HG02870 (cell line): ENCODE measurements at regions not wholly inside any gene's neighbourhood (a gene's known extent, or its start where the extent isn't known, plus 50 kb on each side); places are given as distances from the start of the nearest gene placed in this dataset.

Source experiments
- ATAC-seq: cut with Tn5 transposase; IDR thresholded peaks from one replicate; pipeline ENCODE4 v1.9.1; 2021; ENCODE audit warnings: mild to moderate bottlenecking, moderate library complexity; ENCODE audit not compliant: unreplicated experiment

GRCh38 chr1:99565606-99566289 lies 80.2 kb upstream of the PALMD start:
- ATAC-seq, result no peak

GRCh38 chr1:99566290-99567021 lies 79.5 kb upstream of the PALMD start:
- no peak for ATAC-seq

DNA sequence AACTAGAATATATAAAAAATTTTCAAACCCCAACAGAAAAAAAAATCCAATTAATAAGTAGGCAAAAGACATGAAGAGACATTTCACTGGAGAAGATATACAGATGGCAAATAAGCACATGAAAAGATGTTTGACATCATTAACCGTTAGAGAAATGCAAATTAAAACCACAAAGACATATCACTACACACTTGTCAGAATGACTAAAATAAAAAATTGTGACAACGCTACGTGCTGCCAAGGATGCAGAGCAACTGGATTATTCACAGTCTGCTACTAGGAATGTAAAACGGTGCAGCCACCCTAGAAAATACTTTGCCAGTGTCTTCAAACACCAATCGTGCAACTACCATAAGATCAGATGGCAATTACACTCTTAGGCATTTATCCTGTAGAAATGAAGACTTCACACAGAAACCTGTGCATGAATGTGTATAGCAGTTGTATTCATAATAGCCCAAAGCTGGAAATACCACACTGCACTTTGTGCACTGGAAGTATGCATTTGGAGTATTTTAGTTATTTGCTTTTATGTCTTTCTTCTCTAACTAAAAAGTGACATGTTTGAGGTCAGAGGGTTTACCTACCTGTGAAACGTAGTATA lies 75.3 kb upstream of the PALMD start:
- no peak for ATAC-seq

DNA sequence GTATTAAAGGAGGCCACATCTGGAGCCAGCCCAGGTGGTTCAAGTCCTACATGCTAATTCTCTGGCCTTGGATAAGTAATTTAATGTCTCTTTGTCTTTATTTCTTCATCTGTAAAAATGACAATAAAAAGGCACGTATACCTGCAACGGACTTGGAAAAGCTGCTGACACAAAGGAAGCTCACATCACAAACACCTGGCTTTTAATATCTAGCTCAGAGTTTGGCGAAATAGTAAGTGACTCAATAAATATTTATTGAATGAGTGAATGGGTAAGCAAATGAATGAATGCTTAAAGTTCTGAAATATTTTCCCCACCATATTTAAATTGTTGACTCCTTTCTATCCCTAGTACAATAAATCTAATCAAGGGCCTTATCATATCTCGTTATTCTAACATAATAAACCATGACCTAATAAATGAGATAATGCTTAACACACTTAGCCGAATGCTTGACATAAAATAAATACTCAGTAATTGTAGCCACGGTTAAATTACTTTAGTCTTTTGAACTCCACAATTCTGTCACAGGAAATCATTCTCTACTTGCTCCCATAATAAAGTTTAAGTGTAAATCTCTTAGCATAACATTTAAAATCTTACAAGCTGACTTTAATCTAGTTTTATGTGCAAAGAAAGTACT lies 74.7 kb upstream of the PALMD start:
- ATAC-seq, result no peak

- no peak for ATAC-seq
Measured at GRCh38 chr1:99573431-99574217, 72.3 kb upstream of the PALMD start.

- no peak for ATAC-seq
Measured at GRCh38 chr1:99577313-99577712, 68.6 kb upstream of the PALMD start.

DNA sequence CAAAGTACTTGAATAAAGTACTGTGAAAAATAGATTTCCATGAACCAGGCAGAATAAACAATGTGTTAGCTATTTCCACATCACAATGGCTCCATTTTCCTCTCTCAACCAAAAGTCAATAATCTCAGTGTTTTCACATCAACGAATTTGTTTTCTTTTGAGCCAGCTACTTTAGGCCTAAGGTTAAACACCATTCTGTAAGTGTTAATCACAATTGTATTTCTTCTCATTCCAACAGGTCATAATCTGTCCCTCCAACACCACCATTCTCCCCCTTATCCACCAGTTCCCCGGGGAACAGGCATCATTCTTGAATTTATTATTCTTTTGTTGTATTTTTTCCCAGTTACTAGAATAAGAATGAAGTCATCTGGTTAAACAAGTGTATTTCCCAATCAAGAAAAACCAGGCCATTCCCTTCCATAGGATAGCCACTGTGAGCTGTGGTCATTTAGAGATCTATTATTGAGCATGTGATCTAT lies 66.2 kb upstream of the PALMD start:
- ATAC-seq, result no peak

GRCh38 chr1:99580451-99580850 lies 65.5 kb upstream of the PALMD start:
- no peak for ATAC-seq

GRCh38 chr1:99587008-99587407 lies 58.9 kb upstream of the PALMD start:
- ATAC-seq, result no peak

- no peak for ATAC-seq
Measured at GRCh38 chr1:99589186-99589636, 56.7 kb upstream of the PALMD start.

DNA sequence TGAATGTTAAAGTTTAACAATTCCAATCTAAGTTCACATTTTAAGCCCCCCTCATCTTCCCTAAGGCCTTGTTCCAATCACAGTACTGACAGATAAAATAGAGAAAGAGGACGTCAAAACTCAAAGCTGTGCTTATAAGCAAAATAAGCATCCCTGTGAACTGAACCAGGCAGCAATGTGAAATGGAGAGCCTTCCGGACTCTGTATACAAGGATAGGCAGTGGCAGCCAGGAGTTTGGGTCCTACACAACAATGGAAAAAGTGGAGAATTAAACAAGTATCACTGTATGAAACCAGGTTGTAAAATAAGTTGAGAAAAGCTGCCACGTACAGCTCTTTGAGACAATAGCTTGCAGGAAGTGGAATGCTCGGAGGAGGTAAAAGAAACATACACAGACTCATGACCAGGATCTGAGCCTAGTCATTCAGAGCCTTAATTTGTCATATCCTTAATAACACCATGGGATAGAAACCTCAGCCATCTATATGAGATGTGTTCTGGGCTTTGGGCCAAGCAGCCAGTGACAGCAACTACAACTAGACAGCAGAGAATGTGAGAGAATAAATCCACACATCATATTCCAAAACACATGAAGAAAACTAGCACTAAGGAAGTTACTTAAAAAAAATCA lies 55.2 kb upstream of the PALMD start:
- no peak for ATAC-seq

- no peak for ATAC-seq
Measured at GRCh38 chr1:99591886-99592285, 54.0 kb upstream of the PALMD start.

- ATAC-seq, result no peak
Measured at GRCh38 chr1:99594205-99594604, 51.7 kb upstream of the PALMD start.

DNA sequence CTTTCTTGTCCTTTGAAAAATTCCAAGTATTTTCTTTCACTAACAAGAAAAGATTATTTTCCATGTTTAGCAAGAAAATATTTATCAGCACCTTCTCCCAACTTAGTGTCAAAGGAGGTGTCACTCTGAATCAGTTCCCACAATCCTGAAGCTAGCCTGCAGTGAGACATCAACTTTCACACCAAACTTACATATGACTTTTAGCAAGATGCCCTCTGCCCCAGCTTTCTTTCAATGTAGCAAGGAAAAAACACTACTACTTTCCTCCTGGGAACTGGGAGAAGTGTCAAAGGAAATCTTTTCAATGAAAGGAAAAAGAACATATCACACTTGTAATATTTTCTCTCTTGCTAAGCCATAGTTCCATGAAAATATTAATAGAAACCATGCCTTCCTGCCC lies 50.9 kb upstream of the PALMD start:
- ATAC-seq, result no peak

DNA sequence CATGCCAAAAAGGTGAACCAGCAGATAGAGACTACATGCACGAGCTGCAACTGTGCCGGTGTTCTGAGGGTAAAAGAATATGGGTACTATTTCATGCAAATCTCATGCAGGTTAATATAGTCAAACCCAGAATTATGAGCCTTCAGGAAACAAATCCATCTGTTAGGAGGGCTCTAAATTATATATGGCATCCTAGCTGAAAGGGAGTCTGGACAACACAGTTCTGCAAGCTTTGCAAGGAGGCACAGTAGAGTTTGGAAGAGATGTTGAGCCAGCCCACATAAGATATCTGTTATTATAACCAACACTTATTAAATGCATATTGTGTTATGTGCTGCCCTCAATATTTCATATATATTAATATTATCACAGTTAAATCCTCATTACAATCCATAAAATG lies 50.5 kb upstream of the PALMD start:
- no peak for ATAC-seq
